CD1c-positive myeloid dendritic cell (primary cell): ENCODE measurements at regions not wholly inside any gene's neighbourhood (a gene's known extent, or its start where the extent isn't known, plus 50 kb on each side); places are given as distances from the start of the nearest gene placed in this dataset.

Source experiments
- DNase-seq: peaks from one replicate; pipeline ENCODE4 v3.0.0-alpha.2; 2016; ENCODE audit errors: extremely low spot score

GRCh38 chr4:149121023-149121404, 678.8 kb upstream of the NR3C2 start:
- no peak for DNase-seq

GRCh38 chr4:149120331-149121022, 678.3 kb upstream of the NR3C2 start:
- DNase-seq, result no peak

- no peak for DNase-seq
Observed at GRCh38 chr4:149116806-149117205, 674.6 kb upstream of the NR3C2 start.

GRCh38 chr4:149113804-149114430, 671.7 kb upstream of the NR3C2 start:
- no peak for DNase-seq

GRCh38 chr4:149112109-149112508, 669.9 kb upstream of the NR3C2 start:
- DNase-seq, result no peak

GRCh38 chr4:149110481-149110880, 668.3 kb upstream of the NR3C2 start:
- DNase-seq, result no peak

- DNase-seq, result no peak
Observed at GRCh38 chr4:149108626-149109025, 666.4 kb upstream of the NR3C2 start.

- no peak for DNase-seq
Observed at GRCh38 chr4:149102765-149103164, 660.6 kb upstream of the NR3C2 start.

GRCh38 chr4:149101649-149102048, 659.4 kb upstream of the NR3C2 start:
- DNase-seq, result no peak

GRCh38 chr4:149095811-149096210, 653.6 kb upstream of the NR3C2 start:
- no peak for DNase-seq

GRCh38 chr4:149095001-149095400, 652.8 kb upstream of the NR3C2 start:
- no peak for DNase-seq

GRCh38 chr4:149084144-149084543, 641.9 kb upstream of the NR3C2 start:
- no peak for DNase-seq

- DNase-seq, result no peak
Observed at GRCh38 chr4:149077181-149077580, 635.0 kb upstream of the NR3C2 start.

- DNase-seq, result no peak
Observed at GRCh38 chr4:149076401-149076800, 634.2 kb upstream of the NR3C2 start.

GRCh38 chr4:149072384-149072783, 630.2 kb upstream of the NR3C2 start:
- no peak for DNase-seq

GRCh38 chr4:149065753-149066152, 623.5 kb upstream of the NR3C2 start:
- DNase-seq, result no peak

GRCh38 chr4:149062997-149063396, 620.8 kb upstream of the NR3C2 start:
- no peak for DNase-seq

- no peak for DNase-seq
Observed at GRCh38 chr4:149057594-149057993, 615.4 kb upstream of the NR3C2 start.

- DNase-seq, result no peak
Observed at GRCh38 chr4:149056615-149057014, 614.4 kb upstream of the NR3C2 start.

- DNase-seq, result no peak
Observed at GRCh38 chr4:149055624-149056023, 613.4 kb upstream of the NR3C2 start.

GRCh38 chr4:149050840-149051239, 608.6 kb upstream of the NR3C2 start:
- no peak for DNase-seq

- no peak for DNase-seq
Observed at GRCh38 chr4:149048451-149049143, 606.4 kb upstream of the NR3C2 start.

GRCh38 chr4:149047368-149047767, 605.2 kb upstream of the NR3C2 start:
- no peak for DNase-seq
